ENCODE measurements at regions not wholly inside any gene's neighbourhood (a gene's known extent, or its start where the extent isn't known, plus 50 kb on each side); places are given as distances from the start of the nearest gene placed in this dataset.

GRCh38 chr2:15844211-15844801 is 96.0 kb upstream of the MYCN start:
- no peaks in the 10 kb centered on the region for H3K27me3 ChIP-seq (ENCODE audit: insufficient read depth, low read length)
- Mint-ChIP-seq H3K36me3 (ENCODE audit: low read depth, unreplicated experiment) (no peaks in the 10 kb centered on the region), H3K27ac (ENCODE audit: unreplicated experiment) (no peak overlapping the region), H3K4me1 (ENCODE audit: low read depth, unreplicated experiment) (peaks cover 11% of the 10 kb centered on the region), H3K9me3 (ENCODE audit: unreplicated experiment) (peaks cover 5% of the 10 kb centered on the region), H3K4me3 (ENCODE audit: unreplicated experiment) (no peak overlapping the region), H3K27me3 (ENCODE audit: low read depth, unreplicated experiment) (peaks cover 20% of the 10 kb centered on the region)
- H3K4me2 ChIP-seq (ENCODE audit: low read length) = no peak overlapping the region
- H3K9ac ChIP-seq (ENCODE audit: low read length) = no peak overlapping the region
- DNase-seq (ENCODE audit: low read depth) = no peak
- H3K27ac ChIP-seq (ENCODE audit: low read depth, low read length) = no peak overlapping the region
- no peak overlapping the region for H3K4me3 ChIP-seq (ENCODE audit: insufficient read depth, low read depth, low read length)
- H3K4me1 ChIP-seq (ENCODE audit: insufficient read depth, low read length) = no peaks in the 10 kb centered on the region
- H3K36me3 ChIP-seq (ENCODE audit: insufficient read depth, low read length) = no peaks in the 10 kb centered on the region
- no peaks in the 10 kb centered on the region for H3K79me2 ChIP-seq (ENCODE audit: insufficient read depth, low read length)
- no peak overlapping the region for H2AFZ ChIP-seq (ENCODE audit: low read depth, low read length)
- no peak for FAIRE-seq
- TF ChIP-seq CTCF (IDR thresholded peaks at IDR 0.05; ENCODE audit: insufficient read depth, low read depth, low read length) (no peak), EZH2 (IDR thresholded peaks at IDR 0.05; ENCODE audit: insufficient read depth, low read length) (no peak)
- H3K9me3 ChIP-seq (ENCODE audit: insufficient read depth, low read depth, low read length) = no peaks in the 10 kb centered on the region
- H4K20me1 ChIP-seq (ENCODE audit: insufficient read depth, low read length) = no peaks in the 10 kb centered on the region

- H3K27ac ChIP-seq (ENCODE audit: low read depth, low read length) = no peak overlapping the region
- no peak overlapping the region for H2AFZ ChIP-seq (ENCODE audit: low read depth, low read length)
- H3K4me1 ChIP-seq (ENCODE audit: insufficient read depth, low read length) = no peaks in the 10 kb centered on the region
- peaks cover 24% of the 10 kb centered on the region for H3K27me3 Mint-ChIP-seq (ENCODE audit: low read depth, unreplicated experiment)
- no peak for TF ChIP-seq EZH2 (IDR thresholded peaks at IDR 0.05; ENCODE audit: insufficient read depth, low read length)
- TF ChIP-seq CTCF (IDR thresholded peaks at IDR 0.05; ENCODE audit: insufficient read depth, low read depth, low read length) = no peak
- no peaks in the 10 kb centered on the region for H3K27me3 ChIP-seq (ENCODE audit: insufficient read depth, low read length)
- H3K4me3 ChIP-seq (ENCODE audit: insufficient read depth, low read depth, low read length) = no peak overlapping the region
- no peak overlapping the region for H3K4me2 ChIP-seq (ENCODE audit: low read length)
- H3K9me3 ChIP-seq (ENCODE audit: insufficient read depth, low read depth, low read length) = no peaks in the 10 kb centered on the region
- no peak overlapping the region for H3K27ac Mint-ChIP-seq (ENCODE audit: unreplicated experiment)
- peaks cover 5% of the 10 kb centered on the region for H3K9me3 Mint-ChIP-seq (ENCODE audit: unreplicated experiment)
- H3K4me1 Mint-ChIP-seq (ENCODE audit: low read depth, unreplicated experiment) = peaks cover 8% of the 10 kb centered on the region
- FAIRE-seq (no peak), DNase-seq (ENCODE audit: low read depth) (no peak)
- no peaks in the 10 kb centered on the region for H3K36me3 Mint-ChIP-seq (ENCODE audit: low read depth, unreplicated experiment)
- no peaks in the 10 kb centered on the region for H4K20me1 ChIP-seq (ENCODE audit: insufficient read depth, low read length)
- no peak overlapping the region for H3K4me3 Mint-ChIP-seq (ENCODE audit: unreplicated experiment)
- no peaks in the 10 kb centered on the region for H3K36me3 ChIP-seq (ENCODE audit: insufficient read depth, low read length)
- H3K9ac ChIP-seq (ENCODE audit: low read length) = no peak overlapping the region
- H3K79me2 ChIP-seq (ENCODE audit: insufficient read depth, low read length) = no peaks in the 10 kb centered on the region
Observed at GRCh38 chr2:15845294-15845693, 95.1 kb upstream of the MYCN start.

- Histone ChIP-seq H3K4me3 (ENCODE audit: insufficient read depth, low read depth, low read length) (no peak overlapping the region), H4K20me1 (ENCODE audit: insufficient read depth, low read length) (no peaks in the 10 kb centered on the region), H3K9me3 (ENCODE audit: insufficient read depth, low read depth, low read length) (no peaks in the 10 kb centered on the region), H3K27ac (ENCODE audit: low read depth, low read length) (no peak overlapping the region), H3K79me2 (ENCODE audit: insufficient read depth, low read length) (no peaks in the 10 kb centered on the region), H3K4me2 (ENCODE audit: low read length) (no peak overlapping the region), H2AFZ (ENCODE audit: low read depth, low read length) (no peak overlapping the region), H3K27me3 (ENCODE audit: insufficient read depth, low read length) (no peaks in the 10 kb centered on the region), H3K36me3 (ENCODE audit: insufficient read depth, low read length) (no peaks in the 10 kb centered on the region), H3K9ac (ENCODE audit: low read length) (no peak overlapping the region), H3K4me1 (ENCODE audit: insufficient read depth, low read length) (no peaks in the 10 kb centered on the region)
- Mint-ChIP-seq H3K4me1 (ENCODE audit: low read depth, unreplicated experiment) (peaks cover 7% of the 10 kb centered on the region), H3K9me3 (ENCODE audit: unreplicated experiment) (peaks cover 5% of the 10 kb centered on the region), H3K36me3 (ENCODE audit: low read depth, unreplicated experiment) (no peaks in the 10 kb centered on the region), H3K27ac (ENCODE audit: unreplicated experiment) (no peak overlapping the region), H3K27me3 (ENCODE audit: low read depth, unreplicated experiment) (peaks cover 24% of the 10 kb centered on the region), H3K4me3 (ENCODE audit: unreplicated experiment) (no peak overlapping the region)
- no peak for TF ChIP-seq EZH2 (IDR thresholded peaks at IDR 0.05; ENCODE audit: insufficient read depth, low read length)
- no peak for TF ChIP-seq CTCF (IDR thresholded peaks at IDR 0.05; ENCODE audit: insufficient read depth, low read depth, low read length)
- DNase-seq (ENCODE audit: low read depth) (no peak), FAIRE-seq (no peak)
Observed at GRCh38 chr2:15845737-15846405, 94.5 kb upstream of the MYCN start.

All from astrocyte (in vitro differentiated cells and primary cell).